ENCODE measurements at regions not wholly inside any gene's neighbourhood (a gene's known extent, or its start where the extent isn't known, plus 50 kb on each side); places are given as distances from the start of the nearest gene placed in this dataset.

DNA sequence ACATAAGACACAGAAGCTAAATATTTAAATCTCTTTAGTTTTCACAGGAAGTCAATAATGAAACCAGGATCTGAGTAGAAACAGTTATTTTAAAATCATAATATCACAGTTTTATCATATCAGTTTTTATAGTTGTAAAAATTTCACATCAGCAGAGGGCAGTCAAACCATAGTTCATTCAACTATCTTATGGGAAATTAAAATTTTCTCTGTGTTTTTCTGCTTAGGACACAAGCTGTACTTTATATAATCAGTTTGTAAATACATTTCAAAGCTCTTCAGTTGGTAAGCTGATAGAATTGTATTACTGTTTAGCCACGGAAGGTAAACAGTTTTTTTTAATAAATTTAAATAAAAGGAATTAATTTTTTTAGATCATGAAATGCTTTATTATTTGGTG is 204.8 kb upstream of the NUDT6 start:
- Histone ChIP-seq H3K9me3 (ENCODE audit: insufficient read depth, low read length, severe bottlenecking) (no peaks in the 10 kb centered on the region), H3K36me3 (ENCODE audit: insufficient read depth, low read length) (no peaks in the 10 kb centered on the region), H3K79me2 (ENCODE audit: insufficient read depth, low read length) (no peaks in the 10 kb centered on the region), H3K4me3 (ENCODE audit: low read depth in 1 of 2, low read length in 2 of 2) (no peak overlapping the region), H2AFZ (ENCODE audit: low read depth, low read length) (no peak overlapping the region), H3K4me2 (ENCODE audit: insufficient read depth, low read length) (no peak overlapping the region), H3K27ac (ENCODE audit: low read length) (no peak overlapping the region), H3K9ac (ENCODE audit: low read depth, low read length) (no peak overlapping the region), H3K27me3 (ENCODE audit: insufficient read depth, low read length, poor library complexity) (no peaks in the 10 kb centered on the region), H3K4me1 (ENCODE audit: insufficient read depth, low read length) (no peaks in the 10 kb centered on the region), H4K20me1 (ENCODE audit: insufficient read depth, low read length) (no peaks in the 10 kb centered on the region)
- ATAC-seq (ENCODE audit: insufficient read depth, low read depth) (no peak), DNase-seq (no peak)
- TF ChIP-seq EZH2 (IDR thresholded peaks at IDR 0.05; ENCODE audit: borderline replicate concordance, low read depth, low read length, severe bottlenecking), result no peak
- TF ChIP-seq, protein P1, sequence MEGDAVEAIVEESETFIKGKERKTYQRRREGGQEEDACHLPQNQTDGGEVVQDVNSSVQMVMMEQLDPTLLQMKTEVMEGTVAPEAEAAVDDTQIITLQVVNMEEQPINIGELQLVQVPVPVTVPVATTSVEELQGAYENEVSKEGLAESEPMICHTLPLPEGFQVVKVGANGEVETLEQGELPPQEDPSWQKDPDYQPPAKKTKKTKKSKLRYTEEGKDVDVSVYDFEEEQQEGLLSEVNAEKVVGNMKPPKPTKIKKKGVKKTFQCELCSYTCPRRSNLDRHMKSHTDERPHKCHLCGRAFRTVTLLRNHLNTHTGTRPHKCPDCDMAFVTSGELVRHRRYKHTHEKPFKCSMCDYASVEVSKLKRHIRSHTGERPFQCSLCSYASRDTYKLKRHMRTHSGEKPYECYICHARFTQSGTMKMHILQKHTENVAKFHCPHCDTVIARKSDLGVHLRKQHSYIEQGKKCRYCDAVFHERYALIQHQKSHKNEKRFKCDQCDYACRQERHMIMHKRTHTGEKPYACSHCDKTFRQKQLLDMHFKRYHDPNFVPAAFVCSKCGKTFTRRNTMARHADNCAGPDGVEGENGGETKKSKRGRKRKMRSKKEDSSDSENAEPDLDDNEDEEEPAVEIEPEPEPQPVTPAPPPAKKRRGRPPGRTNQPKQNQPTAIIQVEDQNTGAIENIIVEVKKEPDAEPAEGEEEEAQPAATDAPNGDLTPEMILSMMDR (IDR thresholded peaks at IDR 0.05; ENCODE audit: borderline replicate concordance, extremely low read depth, low read length, poor library complexity, severe bottlenecking), result no peak

DNA sequence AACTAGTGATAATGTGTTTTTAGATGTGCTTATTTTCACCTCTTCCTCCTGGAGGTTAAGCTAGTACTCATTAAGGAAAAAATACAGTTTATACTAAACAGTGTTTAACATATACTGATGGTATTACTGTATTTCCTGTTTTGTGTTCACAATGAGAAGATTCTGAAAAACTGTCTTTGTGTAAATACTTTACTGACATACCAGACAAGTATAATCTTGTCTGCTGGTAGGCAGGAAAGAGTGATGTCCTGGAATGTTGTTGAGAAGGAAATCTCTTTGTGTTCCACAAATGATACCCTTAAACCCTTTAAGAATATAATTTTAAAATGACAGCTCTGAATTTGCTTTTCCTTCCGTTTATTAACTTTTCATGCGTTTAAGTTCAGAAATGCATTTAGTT is 205.5 kb upstream of the NUDT6 start:
- DNase-seq (no peak), ATAC-seq (ENCODE audit: insufficient read depth, low read depth) (no peak)
- no peak overlapping the region for H3K4me2 ChIP-seq (ENCODE audit: insufficient read depth, low read length)
- H3K27me3 ChIP-seq (ENCODE audit: insufficient read depth, low read length, poor library complexity), result no peaks in the 10 kb centered on the region
- H3K4me1 ChIP-seq (ENCODE audit: insufficient read depth, low read length), result no peaks in the 10 kb centered on the region
- no peaks in the 10 kb centered on the region for H3K79me2 ChIP-seq (ENCODE audit: insufficient read depth, low read length)
- H3K36me3 ChIP-seq (ENCODE audit: insufficient read depth, low read length), result no peaks in the 10 kb centered on the region
- TF ChIP-seq EZH2 (IDR thresholded peaks at IDR 0.05; ENCODE audit: borderline replicate concordance, low read depth, low read length, severe bottlenecking), result no peak
- TF ChIP-seq, protein P1 (IDR thresholded peaks at IDR 0.05; ENCODE audit: borderline replicate concordance, extremely low read depth, low read length, poor library complexity, severe bottlenecking), result no peak
- no peak overlapping the region for H3K27ac ChIP-seq (ENCODE audit: low read length)
- H2AFZ ChIP-seq (ENCODE audit: low read depth, low read length), result no peak overlapping the region
- H4K20me1 ChIP-seq (ENCODE audit: insufficient read depth, low read length), result no peaks in the 10 kb centered on the region
- no peak overlapping the region for H3K4me3 ChIP-seq (ENCODE audit: low read depth in 1 of 2, low read length in 2 of 2)
- H3K9me3 ChIP-seq (ENCODE audit: insufficient read depth, low read length, severe bottlenecking), result no peaks in the 10 kb centered on the region
- no peak overlapping the region for H3K9ac ChIP-seq (ENCODE audit: low read depth, low read length)

DNA sequence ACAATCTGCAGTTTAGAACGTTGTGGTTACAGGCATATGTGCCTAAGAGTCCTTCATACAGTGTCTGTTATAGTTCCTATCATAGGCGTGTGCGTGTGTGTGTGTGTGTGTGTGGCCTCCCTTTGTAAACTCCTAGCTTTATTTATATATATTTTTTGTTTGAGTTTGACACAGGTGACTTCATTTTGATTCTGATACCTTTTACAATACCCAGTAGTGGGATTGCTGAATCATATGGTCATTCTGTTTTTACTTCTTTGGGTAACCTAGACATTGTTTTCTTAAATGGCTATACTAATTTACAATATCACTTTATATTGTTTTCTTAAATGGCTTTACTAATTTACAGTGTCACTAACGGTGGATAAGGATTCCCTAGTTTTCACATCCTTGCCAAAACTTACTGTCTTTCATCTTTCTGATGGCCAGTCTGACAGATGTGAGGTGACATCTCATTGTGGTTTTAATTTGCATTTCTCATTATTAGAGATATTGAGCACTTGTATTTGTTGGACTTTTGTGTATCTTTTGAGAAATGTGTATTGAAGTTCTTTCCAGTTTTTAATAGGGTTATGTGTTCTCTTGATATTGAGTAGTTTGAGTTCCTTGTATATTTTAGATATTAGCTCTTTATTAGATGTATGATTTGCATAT is 211.1 kb upstream of the NUDT6 start:
- TF ChIP-seq EZH2 (IDR thresholded peaks at IDR 0.05; ENCODE audit: borderline replicate concordance, low read depth, low read length, severe bottlenecking), result no peak
- TF ChIP-seq, protein P1 (IDR thresholded peaks at IDR 0.05; ENCODE audit: borderline replicate concordance, extremely low read depth, low read length, poor library complexity, severe bottlenecking), result no peak
- Histone ChIP-seq H2AFZ (ENCODE audit: low read depth, low read length) (no peak overlapping the region), H3K36me3 (ENCODE audit: insufficient read depth, low read length) (no peaks in the 10 kb centered on the region), H4K20me1 (ENCODE audit: insufficient read depth, low read length) (no peaks in the 10 kb centered on the region), H3K9ac (ENCODE audit: low read depth, low read length) (no peak overlapping the region), H3K4me3 (ENCODE audit: low read depth in 1 of 2, low read length in 2 of 2) (no peak overlapping the region), H3K27ac (ENCODE audit: low read length) (no peak overlapping the region), H3K9me3 (ENCODE audit: insufficient read depth, low read length, severe bottlenecking) (no peaks in the 10 kb centered on the region), H3K27me3 (ENCODE audit: insufficient read depth, low read length, poor library complexity) (no peaks in the 10 kb centered on the region), H3K4me2 (ENCODE audit: insufficient read depth, low read length) (no peak overlapping the region), H3K79me2 (ENCODE audit: insufficient read depth, low read length) (no peaks in the 10 kb centered on the region), H3K4me1 (ENCODE audit: insufficient read depth, low read length) (no peaks in the 10 kb centered on the region)
- DNase-seq, result no peak
- no peak for ATAC-seq (ENCODE audit: insufficient read depth, low read depth)
